ENCODE measurements at regions not wholly inside any gene's neighbourhood (a gene's known extent, or its start where the extent isn't known, plus 50 kb on each side); places are given as distances from the start of the nearest gene placed in this dataset.

GRCh38 chr18:47628893-47629292 is 301.6 kb downstream of the SMAD2 start:
- no peaks in the 10 kb centered on the region for H3K27me3 ChIP-seq (ENCODE audit: control insufficient read depth, insufficient read depth, low read length)
- WGBS, 2 experiments (ENCODE audit: extremely low coverage in 2 of 2, insufficient read length in 1 of 2) = no CpG with 5 or more reads among the region's 5 CpGs
- H3K9ac ChIP-seq (ENCODE audit: low read depth, low read length) = no peak overlapping the region
- DNase-seq (no peak), ATAC-seq (ENCODE audit: low read depth) (no peak)
- no peak overlapping the region for H2BK120ac ChIP-seq (ENCODE audit: low read depth, low read length)
- H2AK9ac ChIP-seq (replicated peaks; ENCODE audit: low read depth, low read length, poor library complexity) = no peak overlapping the region
- H3K56ac ChIP-seq (ENCODE audit: extremely low read depth, insufficient read depth, low read length) = no peak overlapping the region
- dilution Hi-C loops (cut with HindIII; ENCODE audit: low sequenced_read_pairs, unreplicated experiment) (no loop called here), in situ Hi-C loops (cut with MboI; ENCODE audit: low sequenced_read_pairs) (no loop called here), intact Hi-C loops (cut with micrococcal nuclease) (no loop called here)
- H3K9me3 ChIP-seq (ENCODE audit: control insufficient read depth, insufficient read depth, low read length) = no peaks in the 10 kb centered on the region
- H3K79me1 ChIP-seq (ENCODE audit: low read depth in 1 of 2, low read length in 2 of 2) = no peaks in the 10 kb centered on the region
- no peak overlapping the region for H4K5ac ChIP-seq (ENCODE audit: low read depth, low read length)
- H3K27ac ChIP-seq (ENCODE audit: insufficient read depth, low read length) = no peak overlapping the region
- H4K91ac ChIP-seq (ENCODE audit: insufficient read depth, low read depth, low read length) = no peak overlapping the region
- H3K36me3 ChIP-seq (ENCODE audit: control insufficient read depth, insufficient read depth, low read length) = no peaks in the 10 kb centered on the region
- no peak overlapping the region for H3K23ac ChIP-seq (ENCODE audit: low read depth, low read length)
- ChIA-PET CTCF (no interaction called here), POLR2A (ENCODE audit: unreplicated experiment) (no interaction called here)
- H2AK5ac ChIP-seq (ENCODE audit: low read depth, low read length) = no peak overlapping the region
- no peak overlapping the region for H3K4me3 ChIP-seq (ENCODE audit: insufficient read depth, low read depth, low read length)
- no peak overlapping the region for H3K4ac ChIP-seq (ENCODE audit: low read depth, low read length)
- no peaks in the 10 kb centered on the region for H3K9me1 ChIP-seq (ENCODE audit: insufficient read depth, low read length)
- H3K14ac ChIP-seq (replicated peaks; ENCODE audit: low read depth, low read length) = no peak overlapping the region
- H2AFZ ChIP-seq (replicated peaks; ENCODE audit: low read length, poor library complexity) = no peak overlapping the region
- no peak overlapping the region for H2BK15ac ChIP-seq (ENCODE audit: low read depth, low read length)
- no peak overlapping the region for H2BK20ac ChIP-seq (ENCODE audit: low read depth, low read length)
- no TSS peak for BruUV-seq (replicated peaks)
- no peak overlapping the region for H3K4me2 ChIP-seq (ENCODE audit: low read depth, low read length)
- no peak overlapping the region for H2BK5ac ChIP-seq (ENCODE audit: low read depth, low read length, poor library complexity, severe bottlenecking)
- TF ChIP-seq BHLHE40 (IDR thresholded peaks at IDR 0.05; ENCODE audit: low read depth, low read length) = no peak
- no peak for TF ChIP-seq MXI1 (IDR thresholded peaks at IDR 0.05; ENCODE audit: borderline replicate concordance, low read depth, low read length)
- no peak for TF ChIP-seq CTCF (conservative IDR thresholded peaks at IDR 0.05; ENCODE audit: low read depth, low read length)
- TF ChIP-seq SMC3 (IDR thresholded peaks at IDR 0.05; ENCODE audit: low read depth, low read length) = no peak
- no peak for TF ChIP-seq FOS (IDR thresholded peaks at IDR 0.05; ENCODE audit: low read depth, low read length)
- TF ChIP-seq RCOR1 (IDR thresholded peaks at IDR 0.05; ENCODE audit: insufficient replicate concordance, low read length) = no peak
- no peak for TF ChIP-seq MAFK (IDR thresholded peaks at IDR 0.05; ENCODE audit: low read depth, low read length)
- no peak for TF ChIP-seq CEBPB (IDR thresholded peaks at IDR 0.05; ENCODE audit: low read depth, low read length)
- no peak for TF ChIP-seq NFE2L2 (IDR thresholded peaks at IDR 0.05; ENCODE audit: low read depth, low read length)
- no peak for TF ChIP-seq ELK1 (IDR thresholded peaks at IDR 0.05; ENCODE audit: borderline replicate concordance, low read depth, low read length)
- no peak overlapping the region for H4K8ac ChIP-seq (ENCODE audit: low read depth in 2 of 2, low read length in 2 of 2)
- H3K18ac ChIP-seq (ENCODE audit: low read depth, low read length) = no peak overlapping the region
- H3K4me1 ChIP-seq (ENCODE audit: control insufficient read depth, insufficient read depth, low read length) = no peaks in the 10 kb centered on the region
- no peaks in the 10 kb centered on the region for H4K20me1 ChIP-seq (ENCODE audit: insufficient read depth, low read length)
